SK-N-SH (cell line): ENCODE measurements at regions not wholly inside any gene's neighbourhood (a gene's known extent, or its start where the extent isn't known, plus 50 kb on each side); places are given as distances from the start of the nearest gene placed in this dataset.

Experiments used
- CTCF ChIA-PET: fragments of 300-600, 350-600 bp; formaldehyde crosslinking; extraction: SDS; loops from one replicate; lab custom pipeline; 2021; lab: Yijun Ruan, JAX
- POLR2A ChIA-PET: fragments of 350-600 bp; sonication (Branson Sonifier 250); formaldehyde crosslinking; extraction: SDS; loops from one replicate; lab custom pipeline; 2020; ENCODE audit warnings: antibody characterized with exemption, inconsistent platforms; lab: Yijun Ruan, JAX
- DNase-seq: peaks from one replicate; pipeline ENCODE4 v3.0.0; 2012
- H2AFZ ChIP-seq: fragments of 200-600 bp; sonication (generic); 2 replicates; pipeline ENCODE4 v1.8.1; 2016; ENCODE audit warnings: antibody characterized with exemption, mild to moderate bottlenecking, low read depth
- H3F3A ChIP-seq: fragments of 200-600 bp; sonication (generic); replicated peaks from 2 replicates; pipeline ENCODE3; 2016; ENCODE audit warnings: antibody characterized with exemption, mild to moderate bottlenecking; ENCODE audit not compliant: insufficient read depth
- H3K27ac ChIP-seq, 2 experiments: fragments of 200-500 bp in 1 of 2; fragments of 200-600 bp in 1 of 2; sonication (Bioruptor generic) in 1 of 2; sonication (generic), shearing (Covaris generic) in 1 of 2; 2 replicates each; pipeline versions ENCODE4 v1.5.1 to v1.6.1; 2014 to 2016; ENCODE audit warnings: low read depth in 2 of 2, inconsistent platforms in 1 of 2, low read length in 1 of 2, mild to moderate bottlenecking in 1 of 2, mixed read lengths in 1 of 2
- H3K27me3 ChIP-seq: fragments of 200-600 bp; sonication (generic), shearing (Covaris generic); 2 replicates; pipeline ENCODE4 v1.6.1; 2016; ENCODE audit warnings: mixed run types; ENCODE audit not compliant: insufficient read depth
- H3K36me3 ChIP-seq, 2 experiments: fragments of 200-500 bp in 1 of 2; fragments of 200-600 bp in 1 of 2; sonication (Bioruptor generic) in 1 of 2; sonication (generic) in 1 of 2; replicated peaks in 1 of 2; 2 replicates each; pipeline versions ENCODE3 to v1.5.1; 2014 to 2016; ENCODE audit warnings: low read length in 1 of 2, mild to moderate bottlenecking in 1 of 2; ENCODE audit not compliant: insufficient read depth in 2 of 2, control insufficient read depth in 1 of 2
- H3K4me1 ChIP-seq, 2 experiments: fragments of 200-500 bp in 1 of 2; fragments of 200-600 bp in 1 of 2; sonication (Bioruptor generic) in 1 of 2; sonication (generic), shearing (Covaris generic) in 1 of 2; 2 replicates each; pipeline versions ENCODE4 v1.5.1 to v1.6.1; 2014 to 2016; ENCODE audit warnings: low read depth in 1 of 2, low read length in 1 of 2, mixed run types in 1 of 2; ENCODE audit not compliant: insufficient read depth in 2 of 2, control insufficient read depth in 1 of 2
- H3K4me2 ChIP-seq: fragments of 200-600 bp; sonication (generic), shearing (Covaris generic); 2 replicates; pipeline ENCODE4 v1.6.1; 2017; ENCODE audit warnings: mixed run types
- H3K4me3 ChIP-seq, 2 experiments: fragments of 200-500 bp in 1 of 2; fragments of 200-600 bp in 1 of 2; sonication (Bioruptor generic) in 1 of 2; sonication (generic), shearing (Covaris generic) in 1 of 2; 2 replicates each; pipeline versions ENCODE4 v1.5.1 to v1.8.1; 2014 to 2016; ENCODE audit warnings: low read depth in 2 of 2, inconsistent platforms in 1 of 2, low read length in 1 of 2, mild to moderate bottlenecking in 1 of 2, mixed read lengths in 1 of 2, moderate library complexity in 1 of 2
- H3K79me2 ChIP-seq: fragments of 200-600 bp; sonication (generic); 2 replicates; pipeline ENCODE4 v1.8.1; 2017; ENCODE audit warnings: mild to moderate bottlenecking; ENCODE audit not compliant: insufficient read depth
- H3K9ac ChIP-seq: fragments of 200-600 bp; sonication (generic); 2 replicates; pipeline ENCODE4 v1.6.1; 2017; ENCODE audit warnings: mixed run types
- H3K9me2 ChIP-seq: fragments of 200-600 bp; sonication (generic); 2 replicates; pipeline ENCODE4 v1.6.1; 2017; ENCODE audit warnings: mixed run types
- H3K9me3 ChIP-seq: fragments of 200-600 bp; sonication (generic); 2 replicates; pipeline ENCODE4 v1.6.1; 2017; ENCODE audit warnings: mixed run types, mild to moderate bottlenecking, moderate library complexity
- H4K20me1 ChIP-seq: fragments of 200-600 bp; sonication (generic); 2 replicates; pipeline ENCODE4 v1.6.1; 2017; ENCODE audit warnings: mild to moderate bottlenecking, mixed run types; ENCODE audit not compliant: insufficient read depth
- CHD2 ChIP-seq: fragments of 150-350 bp; IDR thresholded peaks from 2 replicates; pipeline ENCODE4 v1.6.1; 2018; ENCODE audit warnings: low read length; ENCODE audit not compliant: partially characterized antibody
- ELF1 ChIP-seq: IDR thresholded peaks from 2 replicates; pipeline ENCODE4 v1.4.0; 2012
- EP300 ChIP-seq, 2 experiments: IDR thresholded peaks; 2 replicates each; pipeline versions ENCODE4 v1.4.0 to v1.6.1; 2012; ENCODE audit warnings: borderline replicate concordance in 1 of 2, low read depth in 1 of 2, low read length in 1 of 2
- EZH2phosphoT487 ChIP-seq: fragments of 200-600 bp; sonication (generic); IDR thresholded peaks from 2 replicates; pipeline ENCODE4 v1.6.1; 2017; ENCODE audit warnings: low read depth, mixed run types, mild to moderate bottlenecking, antibody characterized with exemption, moderate library complexity, borderline replicate concordance
- FOXM1 ChIP-seq: IDR thresholded peaks from 2 replicates; pipeline ENCODE4 v1.4.0; 2012; ENCODE audit warnings: low read depth, mild to moderate bottlenecking
- MXI1 ChIP-seq: IDR thresholded peaks from 2 replicates; pipeline ENCODE4 v1.6.1; 2012; ENCODE audit warnings: mild to moderate bottlenecking, low read depth, low read length, improper control_type of control experiment
- POLR2AphosphoS5 ChIP-seq: IDR thresholded peaks from 2 replicates; pipeline ENCODE4 v1.6.1; 2012; ENCODE audit warnings: low read depth, low read length
- RAD21 ChIP-seq: IDR thresholded peaks from 2 replicates; pipeline ENCODE4 v1.6.1; 2012; ENCODE audit warnings: mild to moderate bottlenecking, low read length
- RCOR1 ChIP-seq: fragments of 150-350 bp; IDR thresholded peaks from 2 replicates; pipeline ENCODE4 v1.6.1; 2017; ENCODE audit warnings: antibody characterized with exemption, low read length
- RFX5 ChIP-seq: IDR thresholded peaks from 2 replicates; pipeline ENCODE4 v1.6.1; 2012; ENCODE audit warnings: mild to moderate bottlenecking, improper control_type of control experiment, low read length
- SIN3A ChIP-seq: IDR thresholded peaks from 2 replicates; pipeline ENCODE4 v1.6.1; 2012; ENCODE audit warnings: low read depth, mild to moderate bottlenecking, low read length, moderate library complexity, borderline replicate concordance
- SMC3 ChIP-seq: IDR thresholded peaks from 2 replicates; pipeline ENCODE4 v1.6.1; 2012; ENCODE audit warnings: low read depth, low read length, improper control_type of control experiment
- TCF12 ChIP-seq: IDR thresholded peaks from 2 replicates; pipeline ENCODE4 v1.4.0; 2012
- YY1 ChIP-seq: IDR thresholded peaks from 2 replicates; pipeline ENCODE4 v1.4.0; 2012; ENCODE audit warnings: low read depth, mild to moderate bottlenecking
- WGBS: methylation state at CpG from one replicate; pipeline ENCODE4 v1.1.6; 2017; ENCODE audit warnings: low lambda C conversion rate; 5-methylcytosine and 5-hydroxymethylcytosine counted together
- TF ChIP-seq, protein P1 (sequence below): IDR thresholded peaks from 2 replicates; pipeline ENCODE4 v1.4.0; 2012; ENCODE audit warnings: low read depth, borderline replicate concordance
- TF ChIP-seq, protein P2 (sequence below): IDR thresholded peaks from 2 replicates; pipeline ENCODE4 v1.6.1; 2012; ENCODE audit warnings: mild to moderate bottlenecking, low read depth, low read length, moderate library complexity
- TF ChIP-seq, protein P3 (sequence below): fragments of 150-350 bp; IDR thresholded peaks from 2 replicates; pipeline ENCODE4 v1.6.1; 2017; ENCODE audit warnings: antibody characterized with exemption, low read length, low read depth, borderline replicate concordance
- TF ChIP-seq, protein P4 (sequence below): fragments of 200-600 bp; sonication (generic); IDR thresholded peaks from 2 replicates; pipeline ENCODE4 v1.6.1; 2017; ENCODE audit warnings: antibody characterized with exemption, mild to moderate bottlenecking, moderate library complexity
- TF ChIP-seq, protein P5 (sequence below): IDR thresholded peaks from 2 replicates; pipeline ENCODE4; 2012

DNA sequence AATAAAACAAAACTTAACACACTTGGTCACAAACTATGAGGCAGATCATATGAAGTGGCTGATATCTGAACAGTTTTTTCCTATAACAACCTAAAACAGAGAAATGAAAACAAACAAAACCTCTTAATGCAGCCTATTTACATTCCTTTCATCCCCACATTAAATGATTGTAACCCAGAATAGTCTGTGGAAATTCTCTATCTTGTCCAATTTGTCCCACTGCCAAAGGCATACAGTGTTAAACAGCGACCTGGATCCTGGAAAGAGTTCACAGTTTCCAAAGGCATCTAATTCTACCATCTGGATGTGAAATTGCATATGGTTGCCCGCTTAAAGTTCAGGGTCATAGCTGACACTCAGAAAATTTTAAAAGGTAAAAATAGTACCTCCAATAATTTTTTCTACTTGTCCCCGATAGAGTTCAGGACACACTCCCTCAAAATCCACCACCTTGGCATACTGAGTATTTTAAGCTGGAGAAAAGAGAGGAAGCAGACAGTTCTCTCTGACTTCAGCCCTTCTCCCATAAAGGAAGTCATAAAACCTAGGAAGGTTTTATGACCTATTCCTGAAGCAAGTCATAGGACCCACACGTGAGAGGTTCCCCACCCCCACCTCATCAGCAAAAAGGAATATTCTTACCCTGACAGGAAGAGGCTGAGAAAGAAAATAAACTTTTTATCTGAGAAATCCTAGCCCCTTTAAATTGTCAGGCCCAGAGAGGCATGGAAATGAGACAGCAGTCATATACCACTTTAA, 270.2 kb downstream of the PAPSS1 start (continued):
- TF ChIP-seq, protein P1, sequence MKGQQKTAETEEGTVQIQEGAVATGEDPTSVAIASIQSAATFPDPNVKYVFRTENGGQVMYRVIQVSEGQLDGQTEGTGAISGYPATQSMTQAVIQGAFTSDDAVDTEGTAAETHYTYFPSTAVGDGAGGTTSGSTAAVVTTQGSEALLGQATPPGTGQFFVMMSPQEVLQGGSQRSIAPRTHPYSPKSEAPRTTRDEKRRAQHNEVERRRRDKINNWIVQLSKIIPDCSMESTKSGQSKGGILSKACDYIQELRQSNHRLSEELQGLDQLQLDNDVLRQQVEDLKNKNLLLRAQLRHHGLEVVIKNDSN = no peak
- TF ChIP-seq RFX5 (no peak), EZH2phosphoT487 (no peak), SIN3A (no peak), YY1 (no peak), RCOR1 (no peak), MXI1 (no peak), POLR2AphosphoS5 (no peak)
- TF ChIP-seq, protein P2, sequence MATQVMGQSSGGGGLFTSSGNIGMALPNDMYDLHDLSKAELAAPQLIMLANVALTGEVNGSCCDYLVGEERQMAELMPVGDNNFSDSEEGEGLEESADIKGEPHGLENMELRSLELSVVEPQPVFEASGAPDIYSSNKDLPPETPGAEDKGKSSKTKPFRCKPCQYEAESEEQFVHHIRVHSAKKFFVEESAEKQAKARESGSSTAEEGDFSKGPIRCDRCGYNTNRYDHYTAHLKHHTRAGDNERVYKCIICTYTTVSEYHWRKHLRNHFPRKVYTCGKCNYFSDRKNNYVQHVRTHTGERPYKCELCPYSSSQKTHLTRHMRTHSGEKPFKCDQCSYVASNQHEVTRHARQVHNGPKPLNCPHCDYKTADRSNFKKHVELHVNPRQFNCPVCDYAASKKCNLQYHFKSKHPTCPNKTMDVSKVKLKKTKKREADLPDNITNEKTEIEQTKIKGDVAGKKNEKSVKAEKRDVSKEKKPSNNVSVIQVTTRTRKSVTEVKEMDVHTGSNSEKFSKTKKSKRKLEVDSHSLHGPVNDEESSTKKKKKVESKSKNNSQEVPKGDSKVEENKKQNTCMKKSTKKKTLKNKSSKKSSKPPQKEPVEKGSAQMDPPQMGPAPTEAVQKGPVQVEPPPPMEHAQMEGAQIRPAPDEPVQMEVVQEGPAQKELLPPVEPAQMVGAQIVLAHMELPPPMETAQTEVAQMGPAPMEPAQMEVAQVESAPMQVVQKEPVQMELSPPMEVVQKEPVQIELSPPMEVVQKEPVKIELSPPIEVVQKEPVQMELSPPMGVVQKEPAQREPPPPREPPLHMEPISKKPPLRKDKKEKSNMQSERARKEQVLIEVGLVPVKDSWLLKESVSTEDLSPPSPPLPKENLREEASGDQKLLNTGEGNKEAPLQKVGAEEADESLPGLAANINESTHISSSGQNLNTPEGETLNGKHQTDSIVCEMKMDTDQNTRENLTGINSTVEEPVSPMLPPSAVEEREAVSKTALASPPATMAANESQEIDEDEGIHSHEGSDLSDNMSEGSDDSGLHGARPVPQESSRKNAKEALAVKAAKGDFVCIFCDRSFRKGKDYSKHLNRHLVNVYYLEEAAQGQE = no peak
- TF ChIP-seq, protein P3, sequence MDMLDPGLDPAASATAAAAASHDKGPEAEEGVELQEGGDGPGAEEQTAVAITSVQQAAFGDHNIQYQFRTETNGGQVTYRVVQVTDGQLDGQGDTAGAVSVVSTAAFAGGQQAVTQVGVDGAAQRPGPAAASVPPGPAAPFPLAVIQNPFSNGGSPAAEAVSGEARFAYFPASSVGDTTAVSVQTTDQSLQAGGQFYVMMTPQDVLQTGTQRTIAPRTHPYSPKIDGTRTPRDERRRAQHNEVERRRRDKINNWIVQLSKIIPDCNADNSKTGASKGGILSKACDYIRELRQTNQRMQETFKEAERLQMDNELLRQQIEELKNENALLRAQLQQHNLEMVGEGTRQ = no peak

DNA sequence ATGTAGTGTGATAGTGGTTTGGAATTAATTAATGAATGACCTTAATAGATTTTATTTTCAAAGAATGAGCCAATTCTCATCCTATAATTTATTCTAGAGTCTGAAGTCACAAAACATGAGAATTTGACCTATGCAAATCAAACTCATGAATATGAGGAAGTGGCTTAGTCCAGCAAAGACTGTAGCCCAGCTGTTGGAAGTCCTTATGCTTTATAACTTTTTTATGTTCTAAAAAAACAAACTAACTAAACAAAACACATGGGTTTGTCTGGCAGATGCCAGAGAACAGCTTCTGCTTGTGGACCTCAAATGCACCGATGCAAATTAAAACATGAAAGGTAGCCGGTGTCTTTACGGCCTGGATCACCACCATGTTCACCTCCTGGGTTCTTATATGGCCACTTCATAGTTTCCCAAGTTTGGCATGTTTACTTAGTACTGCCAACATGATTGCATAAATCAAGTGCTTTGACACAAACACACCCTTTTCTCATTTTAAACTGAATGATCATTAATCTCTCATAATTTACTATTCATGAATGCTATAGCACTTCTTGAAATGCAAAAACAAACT, 277.4 kb downstream of the PAPSS1 start:
- no peaks in the 10 kb centered on the region for H4K20me1 ChIP-seq
- TF ChIP-seq, protein P4, sequence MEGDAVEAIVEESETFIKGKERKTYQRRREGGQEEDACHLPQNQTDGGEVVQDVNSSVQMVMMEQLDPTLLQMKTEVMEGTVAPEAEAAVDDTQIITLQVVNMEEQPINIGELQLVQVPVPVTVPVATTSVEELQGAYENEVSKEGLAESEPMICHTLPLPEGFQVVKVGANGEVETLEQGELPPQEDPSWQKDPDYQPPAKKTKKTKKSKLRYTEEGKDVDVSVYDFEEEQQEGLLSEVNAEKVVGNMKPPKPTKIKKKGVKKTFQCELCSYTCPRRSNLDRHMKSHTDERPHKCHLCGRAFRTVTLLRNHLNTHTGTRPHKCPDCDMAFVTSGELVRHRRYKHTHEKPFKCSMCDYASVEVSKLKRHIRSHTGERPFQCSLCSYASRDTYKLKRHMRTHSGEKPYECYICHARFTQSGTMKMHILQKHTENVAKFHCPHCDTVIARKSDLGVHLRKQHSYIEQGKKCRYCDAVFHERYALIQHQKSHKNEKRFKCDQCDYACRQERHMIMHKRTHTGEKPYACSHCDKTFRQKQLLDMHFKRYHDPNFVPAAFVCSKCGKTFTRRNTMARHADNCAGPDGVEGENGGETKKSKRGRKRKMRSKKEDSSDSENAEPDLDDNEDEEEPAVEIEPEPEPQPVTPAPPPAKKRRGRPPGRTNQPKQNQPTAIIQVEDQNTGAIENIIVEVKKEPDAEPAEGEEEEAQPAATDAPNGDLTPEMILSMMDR = no peak
- TF ChIP-seq, protein P2 = no peak
- TF ChIP-seq EZH2phosphoT487 = no peak
- TF ChIP-seq TCF12 = no peak
- no peak for TF ChIP-seq FOXM1
- TF ChIP-seq CHD2 = no peak
- no peak for TF ChIP-seq SMC3
- TF ChIP-seq, protein P5, sequence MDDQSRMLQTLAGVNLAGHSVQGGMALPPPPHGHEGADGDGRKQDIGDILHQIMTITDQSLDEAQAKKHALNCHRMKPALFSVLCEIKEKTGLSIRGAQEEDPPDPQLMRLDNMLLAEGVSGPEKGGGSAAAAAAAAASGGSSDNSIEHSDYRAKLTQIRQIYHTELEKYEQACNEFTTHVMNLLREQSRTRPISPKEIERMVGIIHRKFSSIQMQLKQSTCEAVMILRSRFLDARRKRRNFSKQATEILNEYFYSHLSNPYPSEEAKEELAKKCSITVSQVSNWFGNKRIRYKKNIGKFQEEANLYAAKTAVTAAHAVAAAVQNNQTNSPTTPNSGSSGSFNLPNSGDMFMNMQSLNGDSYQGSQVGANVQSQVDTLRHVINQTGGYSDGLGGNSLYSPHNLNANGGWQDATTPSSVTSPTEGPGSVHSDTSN = no peak
- TF ChIP-seq RAD21 = no peak
- TF ChIP-seq ELF1 = no peak
- TF ChIP-seq POLR2AphosphoS5 = no peak
- TF ChIP-seq EP300 (IDR thresholded peaks at IDR 0.05; ENCODE audit: borderline replicate concordance in 1 of 2, low read depth in 1 of 2, low read length in 1 of 2) = no peak

More for the DNA sequence above, 277.4 kb downstream of the PAPSS1 start:
- no peak overlapping the region for H3K4me2 ChIP-seq
- no peak overlapping the region for H3K9ac ChIP-seq
- DNase-seq = no peak
- no peaks in the 10 kb centered on the region for H3K27me3 ChIP-seq
- H3K4me3 ChIP-seq = no peak overlapping the region
- CTCF ChIA-PET = no interaction called here
- POLR2A ChIA-PET = no interaction called here
- H3K79me2 ChIP-seq = no peaks in the 10 kb centered on the region
- H3K9me3 ChIP-seq = no peaks in the 10 kb centered on the region
- 90% methylated on average over 3 of the region's 3 CpGs for WGBS
- no peaks in the 10 kb centered on the region for H3F3A ChIP-seq
- H3K4me1 ChIP-seq = no peaks in the 10 kb centered on the region; a peak in 1 of 4 replicates
- no peaks in the 10 kb centered on the region for H3K36me3 ChIP-seq
- no peaks in the 10 kb centered on the region for H3K9me2 ChIP-seq
- H2AFZ ChIP-seq = no peak overlapping the region
- H3K27ac ChIP-seq = no peak overlapping the region
